ENCODE measurements at regions not wholly inside any gene's neighbourhood (a gene's known extent, or its start where the extent isn't known, plus 50 kb on each side); places are given as distances from the start of the nearest gene placed in this dataset.

- intact Hi-C loops (cut with DNase I; ENCODE audit: low total_unique reads): no loop called here
- no peak overlapping the region for H3K4me3 ChIP-seq
These were observed 50.5 kb upstream of the PRDM1 start for GRCh38 chr6:106035655-106036054.

GRCh38 chr6:106033806-106034205 is 52.3 kb upstream of the PRDM1 start:
- WGBS, 2 donors: 79 to 93% methylated on average over 2 of the region's 2 CpGs
- Histone ChIP-seq H3K4me3 (no peak overlapping the region), H3K4me1 (no peaks in the 10 kb centered on the region), H3K27me3 (no peaks in the 10 kb centered on the region), H3K9me3 (no peaks in the 10 kb centered on the region), H3K36me3 (ENCODE audit: low read depth, missing control alignments) (no peaks in the 10 kb centered on the region), H3K27ac (no peak overlapping the region)
- no peak for DNase-seq
- TF ChIP-seq CTCF (IDR thresholded peaks at IDR 0.05) (no peak), POLR2A (IDR thresholded peaks at IDR 0.05) (no peak)
- intact Hi-C loops (cut with DNase I; ENCODE audit: low total_unique reads): no loop called here

More at GRCh38 chr6:106035655-106036054, 50.5 kb upstream of the PRDM1 start:
- H3K4me1 ChIP-seq: no peaks in the 10 kb centered on the region
- H3K27me3 ChIP-seq: no peaks in the 10 kb centered on the region
- H3K9me3 ChIP-seq: no peaks in the 10 kb centered on the region
- TF ChIP-seq CTCF (IDR thresholded peaks at IDR 0.05): no peak
- TF ChIP-seq POLR2A (IDR thresholded peaks at IDR 0.05): no peak
- WGBS, 2 donors: 94 to 95% methylated on average over 2 of the region's 2 CpGs
- DNase-seq: no peak
- H3K36me3 ChIP-seq (ENCODE audit: low read depth, missing control alignments): no peaks in the 10 kb centered on the region
- H3K27ac ChIP-seq: no peak overlapping the region

GRCh38 chr6:106027758-106028157 is 58.4 kb upstream of the PRDM1 start:
- H3K36me3 ChIP-seq (ENCODE audit: low read depth, missing control alignments): no peaks in the 10 kb centered on the region
- intact Hi-C loops (cut with DNase I; ENCODE audit: low total_unique reads): no loop called here
- no peak overlapping the region for H3K27ac ChIP-seq
- TF ChIP-seq POLR2A (IDR thresholded peaks at IDR 0.05): no peak
- TF ChIP-seq CTCF (IDR thresholded peaks at IDR 0.05): no peak
- no peak for DNase-seq
- H3K27me3 ChIP-seq: no peaks in the 10 kb centered on the region
- no peaks in the 10 kb centered on the region for H3K4me1 ChIP-seq
- H3K4me3 ChIP-seq: no peak overlapping the region
- H3K9me3 ChIP-seq: no peaks in the 10 kb centered on the region

GRCh38 chr6:106026748-106027715 is 59.1 kb upstream of the PRDM1 start:
- Histone ChIP-seq H3K27ac (no peak overlapping the region), H3K9me3 (no peaks in the 10 kb centered on the region), H3K4me3 (no peak overlapping the region), H3K36me3 (ENCODE audit: low read depth, missing control alignments) (no peaks in the 10 kb centered on the region), H3K4me1 (no peaks in the 10 kb centered on the region), H3K27me3 (no peaks in the 10 kb centered on the region)
- DNase-seq: no peak
- intact Hi-C loops (cut with DNase I; ENCODE audit: low total_unique reads): no loop called here
- TF ChIP-seq CTCF (IDR thresholded peaks at IDR 0.05) (no peak), POLR2A (IDR thresholded peaks at IDR 0.05) (no peak)
- 21 to 27% methylated on average over 17 of the region's 17 CpGs for WGBS, 2 donors

- Histone ChIP-seq H3K27me3 (no peaks in the 10 kb centered on the region), H3K9me3 (no peaks in the 10 kb centered on the region), H3K27ac (no peak overlapping the region), H3K4me1 (no peaks in the 10 kb centered on the region), H3K36me3 (ENCODE audit: low read depth, missing control alignments) (no peaks in the 10 kb centered on the region), H3K4me3 (no peak overlapping the region)
- no peak for DNase-seq
- intact Hi-C loops (cut with DNase I; ENCODE audit: low total_unique reads): no loop called here
- TF ChIP-seq CTCF (IDR thresholded peaks at IDR 0.05): no peak
These were observed 60.5 kb upstream of the PRDM1 start for GRCh38 chr6:106025655-106026054.

Data from testis (tissue), 2 donors.